WI38 (cell line): ENCODE measurements at regions not wholly inside any gene's neighbourhood (a gene's known extent, or its start where the extent isn't known, plus 50 kb on each side); places are given as distances from the start of the nearest gene placed in this dataset.

Experiments
- H3K4me3 ChIP-seq: 2 replicates; pipeline ENCODE4 v1.5.1; 2011; ENCODE audit warnings: low read depth, mild to moderate bottlenecking, control low read depth, low read length
- CTCF ChIP-seq: IDR thresholded peaks from 2 replicates; pipeline ENCODE4 v1.5.1; 2012; ENCODE audit warnings: low read depth, mild to moderate bottlenecking, control low read depth, low read length

GRCh38 chr13:50140153-50140552, 124.9 kb downstream of the KCNRG start:
- TF ChIP-seq CTCF = no peak
- no peak overlapping the region for H3K4me3 ChIP-seq

DNA sequence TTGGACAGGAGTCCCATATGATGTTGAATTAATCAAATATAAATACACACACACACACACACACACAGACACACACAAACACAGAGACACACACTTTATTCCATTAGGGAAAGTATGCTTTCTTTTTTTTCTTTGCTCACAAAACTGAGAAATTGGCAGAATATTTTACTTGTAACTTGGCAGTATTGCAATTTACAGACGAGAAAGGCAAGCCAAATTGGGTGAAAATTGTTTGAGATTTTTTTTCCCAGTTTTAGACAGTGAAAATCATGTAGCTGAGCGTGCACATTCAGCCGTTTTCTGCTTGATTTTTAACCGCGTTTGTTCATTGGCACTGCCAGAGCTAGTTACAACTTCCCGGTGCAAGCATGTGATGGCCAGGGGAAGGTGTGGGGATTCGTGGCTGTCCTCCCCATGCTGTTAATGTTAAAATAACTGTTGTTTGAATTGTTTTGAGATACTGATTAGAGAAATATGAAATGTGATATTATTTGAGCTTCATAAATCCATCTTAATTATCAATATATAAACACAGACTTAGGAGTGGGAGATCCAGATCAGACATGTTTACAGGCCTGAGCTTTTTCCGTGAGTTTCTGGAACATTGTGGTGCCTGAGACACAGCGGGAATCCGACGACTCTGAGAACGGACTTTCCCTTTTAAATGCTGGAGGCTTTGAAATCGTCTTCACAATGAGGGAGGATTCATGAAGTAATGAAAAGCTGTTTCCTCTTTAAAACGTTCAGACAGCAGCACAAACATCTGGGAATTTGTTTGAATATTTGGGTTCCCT, 125.5 kb downstream of the KCNRG start:
- no peak for TF ChIP-seq CTCF
- H3K4me3 ChIP-seq = no peak overlapping the region

DNA sequence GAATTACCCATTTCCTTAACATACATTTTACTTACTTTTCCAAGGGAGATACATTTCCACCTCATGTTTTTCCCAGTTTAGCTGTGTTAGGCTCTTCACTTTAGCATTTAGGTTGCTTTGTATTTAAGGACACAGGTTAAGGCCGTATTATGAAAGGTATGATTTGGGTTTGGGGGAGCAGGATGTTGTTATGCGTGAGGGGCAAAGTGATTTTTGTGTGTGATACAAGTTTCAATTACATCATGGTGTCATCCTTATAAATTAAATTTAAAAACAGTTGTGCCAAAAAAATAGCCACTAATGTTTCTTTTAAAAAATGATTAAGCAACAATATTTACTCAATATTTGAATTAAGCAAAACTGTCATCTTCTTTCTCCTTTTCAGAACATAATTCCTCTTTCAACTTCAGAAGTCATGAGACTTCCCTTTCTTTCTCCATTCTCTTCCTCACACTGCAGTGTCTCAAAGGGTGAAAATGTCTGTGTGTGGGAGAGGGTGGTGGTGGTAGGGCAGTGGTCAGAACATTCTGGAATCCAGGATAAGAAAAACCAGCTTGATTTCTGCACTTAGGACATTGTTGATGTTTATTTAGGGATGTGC, 126.2 kb downstream of the KCNRG start:
- no peak for TF ChIP-seq CTCF
- H3K4me3 ChIP-seq = no peak overlapping the region

GRCh38 chr13:50144246-50145160, 129.3 kb downstream of the KCNRG start:
- H3K4me3 ChIP-seq = no peak overlapping the region
- TF ChIP-seq CTCF = no peak

DNA sequence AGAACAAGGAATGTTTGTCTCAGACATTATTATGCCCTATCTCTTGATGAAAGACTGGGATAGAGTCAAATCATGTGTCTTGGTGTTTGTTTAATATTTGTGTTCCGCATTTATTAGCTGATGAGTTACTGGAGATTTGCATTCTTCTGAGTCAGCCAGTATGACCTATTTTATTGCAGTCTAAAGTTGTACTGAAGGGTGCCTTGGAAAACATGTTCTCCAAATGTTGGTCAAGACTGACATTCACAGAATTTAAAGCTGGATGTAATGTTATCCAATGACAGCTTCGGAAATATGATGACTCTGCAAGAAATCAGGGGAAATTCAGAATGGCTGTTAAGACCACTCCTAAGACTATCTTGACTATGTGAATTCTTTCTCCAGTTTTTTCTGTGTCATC, 134.0 kb downstream of the KCNRG start:
- H3K4me3 ChIP-seq = no peak overlapping the region
- TF ChIP-seq CTCF = no peak

- TF ChIP-seq CTCF = no peak
These were observed 134.7 kb downstream of the KCNRG start for GRCh38 chr13:50149932-50150331.

More at GRCh38 chr13:50149932-50150331, 134.7 kb downstream of the KCNRG start:
- H3K4me3 ChIP-seq = no peak overlapping the region
